Osteoblast (primary cell): ENCODE measurements at regions not wholly inside any gene's neighbourhood (a gene's known extent, or its start where the extent isn't known, plus 50 kb on each side); places are given as distances from the start of the nearest gene placed in this dataset.
A peak's percentile ranks its signal among the peaks of the same experiment; 100 is the strongest.

ENCODE experiments used
- DNase-seq: peaks from one replicate; pipeline ENCODE4 v3.0.0; 2011; ENCODE audit warnings: low spot score, mixed read lengths; ENCODE audit not compliant: insufficient read length; ENCODE audit errors: missing footprints
- H2AFZ ChIP-seq: 2 replicates; pipeline ENCODE4 v1.6.0; 2011; ENCODE audit warnings: mild to moderate bottlenecking, low read length
- H3K27ac ChIP-seq: 2 replicates; pipeline ENCODE4 v1.5.1; 2011; ENCODE audit warnings: mild to moderate bottlenecking, low read depth, low read length, moderate library complexity
- H3K27me3 ChIP-seq: 2 replicates; pipeline ENCODE4 v1.6.0; 2012; ENCODE audit warnings: mild to moderate bottlenecking, control low read depth, inconsistent platforms, low read length, moderate library complexity; ENCODE audit not compliant: insufficient read depth
- H3K36me3 ChIP-seq: 2 replicates; pipeline ENCODE4 v1.5.1; 2011; ENCODE audit warnings: mild to moderate bottlenecking, low read length, control low read depth, moderate library complexity; ENCODE audit not compliant: insufficient read depth
- H3K4me1 ChIP-seq: 2 replicates; pipeline ENCODE4 v1.5.1; 2011; ENCODE audit warnings: mild to moderate bottlenecking, low read length, control low read depth, moderate library complexity; ENCODE audit not compliant: insufficient read depth
- H3K4me2 ChIP-seq: 2 replicates; pipeline ENCODE4 v1.6.0; 2011; ENCODE audit warnings: mild to moderate bottlenecking, low read length; ENCODE audit not compliant: insufficient read depth
- H3K4me3 ChIP-seq: fragments of 200-600 bp; sonication (generic); 3 replicates; pipeline ENCODE4 v1.5.1; 2012; ENCODE audit warnings: mild to moderate bottlenecking, low read length, inconsistent platforms; ENCODE audit not compliant: insufficient read depth
- H3K79me2 ChIP-seq: 2 replicates; pipeline ENCODE4 v1.6.0; 2012; ENCODE audit warnings: mild to moderate bottlenecking, low read length, control low read depth, inconsistent platforms; ENCODE audit not compliant: insufficient read depth
- H3K9me3 ChIP-seq: 2 replicates; pipeline ENCODE4 v1.5.1; 2011; ENCODE audit warnings: low read depth, low read length, control low read depth
- H4K20me1 ChIP-seq: 2 replicates; pipeline ENCODE4 v1.6.0; 2012; ENCODE audit warnings: mild to moderate bottlenecking, low read length, control low read depth; ENCODE audit not compliant: insufficient read depth
- TF ChIP-seq, protein P1 (sequence below): IDR thresholded peaks from 2 replicates; pipeline ENCODE4 v1.5.1; 2011; ENCODE audit warnings: mild to moderate bottlenecking, low read depth, low read length, moderate library complexity; ENCODE audit errors: extremely low read depth

DNA sequence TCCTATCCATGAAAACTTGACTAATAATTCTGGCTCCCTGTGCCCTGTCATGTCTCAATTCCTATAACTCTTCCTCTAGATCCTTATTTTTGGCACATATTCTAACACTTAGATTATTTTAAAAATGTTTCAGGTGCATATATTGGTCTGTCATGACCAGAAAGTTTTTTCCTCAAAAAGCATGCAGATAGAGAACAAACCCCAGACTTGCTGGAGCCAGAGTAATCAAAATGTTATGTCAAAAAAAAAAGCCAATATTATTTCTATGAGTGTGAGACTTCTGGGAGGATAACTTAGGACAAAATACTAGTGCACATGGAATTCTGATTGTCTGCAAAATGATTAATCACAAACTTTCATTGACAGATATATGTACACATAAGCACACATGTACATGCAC is 135.1 kb upstream of the MROH9 start:
- Histone ChIP-seq H3K36me3 (no peaks in the 10 kb centered on the region), H3K4me1 (peaks cover 24% of the 10 kb centered on the region), H3K4me2 (no peak overlapping the region), H3K9me3 (no peaks in the 10 kb centered on the region), H3K4me3 (no peak overlapping the region), H3K79me2 (no peaks in the 10 kb centered on the region), H4K20me1 (no peaks in the 10 kb centered on the region), H2AFZ (no peak overlapping the region), H3K27me3 (no peaks in the 10 kb centered on the region), H3K27ac (peak overlapping the region; percentile 4)
- DNase-seq, result peak; percentile 23
- TF ChIP-seq, protein P1, sequence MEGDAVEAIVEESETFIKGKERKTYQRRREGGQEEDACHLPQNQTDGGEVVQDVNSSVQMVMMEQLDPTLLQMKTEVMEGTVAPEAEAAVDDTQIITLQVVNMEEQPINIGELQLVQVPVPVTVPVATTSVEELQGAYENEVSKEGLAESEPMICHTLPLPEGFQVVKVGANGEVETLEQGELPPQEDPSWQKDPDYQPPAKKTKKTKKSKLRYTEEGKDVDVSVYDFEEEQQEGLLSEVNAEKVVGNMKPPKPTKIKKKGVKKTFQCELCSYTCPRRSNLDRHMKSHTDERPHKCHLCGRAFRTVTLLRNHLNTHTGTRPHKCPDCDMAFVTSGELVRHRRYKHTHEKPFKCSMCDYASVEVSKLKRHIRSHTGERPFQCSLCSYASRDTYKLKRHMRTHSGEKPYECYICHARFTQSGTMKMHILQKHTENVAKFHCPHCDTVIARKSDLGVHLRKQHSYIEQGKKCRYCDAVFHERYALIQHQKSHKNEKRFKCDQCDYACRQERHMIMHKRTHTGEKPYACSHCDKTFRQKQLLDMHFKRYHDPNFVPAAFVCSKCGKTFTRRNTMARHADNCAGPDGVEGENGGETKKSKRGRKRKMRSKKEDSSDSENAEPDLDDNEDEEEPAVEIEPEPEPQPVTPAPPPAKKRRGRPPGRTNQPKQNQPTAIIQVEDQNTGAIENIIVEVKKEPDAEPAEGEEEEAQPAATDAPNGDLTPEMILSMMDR, result no peak

DNA sequence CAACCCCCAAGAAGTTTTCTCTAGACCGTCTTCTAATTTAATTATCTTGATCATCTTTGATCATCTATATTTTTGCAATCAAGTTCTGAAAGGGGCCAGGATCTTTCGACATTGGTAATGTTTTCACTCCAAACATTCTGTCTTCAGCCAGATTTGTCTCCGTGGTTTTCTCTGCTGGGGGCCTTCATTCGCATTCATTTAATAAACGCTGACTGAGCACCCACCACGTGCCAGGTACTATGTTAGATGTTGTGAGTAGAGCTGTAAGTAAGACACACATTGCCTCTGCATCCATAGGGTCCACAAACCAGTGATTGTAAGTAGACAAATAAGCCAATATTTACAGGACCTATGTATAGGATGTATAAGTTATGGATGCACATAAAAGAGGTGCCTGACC is 134.5 kb upstream of the MROH9 start:
- H2AFZ ChIP-seq, result no peak overlapping the region
- DNase-seq, result no peak
- no peaks in the 10 kb centered on the region for H4K20me1 ChIP-seq
- no peak overlapping the region for H3K4me2 ChIP-seq
- peaks cover 29% of the 10 kb centered on the region for H3K4me1 ChIP-seq
- H3K36me3 ChIP-seq, result no peaks in the 10 kb centered on the region
- no peaks in the 10 kb centered on the region for H3K79me2 ChIP-seq
- TF ChIP-seq, protein P1, result no peak
- no peaks in the 10 kb centered on the region for H3K9me3 ChIP-seq
- no peaks in the 10 kb centered on the region for H3K27me3 ChIP-seq
- H3K4me3 ChIP-seq, result no peak overlapping the region
- no peak overlapping the region for H3K27ac ChIP-seq

DNA sequence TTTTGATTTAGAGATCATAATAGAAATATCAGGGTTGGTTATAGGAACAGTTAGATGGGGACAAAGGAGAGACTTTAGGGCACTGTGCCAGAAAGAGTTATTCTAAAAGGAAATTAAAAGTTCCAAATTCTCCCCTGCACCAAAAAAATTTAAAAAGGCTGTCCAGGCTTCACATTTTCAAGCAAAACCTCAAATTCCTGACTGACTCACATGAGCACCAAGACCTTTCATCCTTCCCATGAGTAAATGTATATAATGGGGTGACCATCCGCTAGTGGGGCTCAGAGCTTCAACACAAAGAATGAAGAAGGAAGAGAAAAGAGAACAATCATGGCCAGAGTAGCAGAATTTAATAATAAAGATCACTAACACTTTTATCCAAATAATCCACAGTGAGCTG is 131.6 kb upstream of the MROH9 start:
- H3K79me2 ChIP-seq, result no peaks in the 10 kb centered on the region
- H3K9me3 ChIP-seq, result no peaks in the 10 kb centered on the region
- no peak for DNase-seq
- peaks cover 58% of the 10 kb centered on the region for H3K4me1 ChIP-seq
- no peak overlapping the region for H3K4me2 ChIP-seq
- no peak overlapping the region for H3K27ac ChIP-seq
- no peaks in the 10 kb centered on the region for H4K20me1 ChIP-seq
- no peaks in the 10 kb centered on the region for H3K36me3 ChIP-seq
- no peak overlapping the region for H2AFZ ChIP-seq
- no peak overlapping the region for H3K4me3 ChIP-seq
- no peaks in the 10 kb centered on the region for H3K27me3 ChIP-seq
- TF ChIP-seq, protein P1, result no peak

DNA sequence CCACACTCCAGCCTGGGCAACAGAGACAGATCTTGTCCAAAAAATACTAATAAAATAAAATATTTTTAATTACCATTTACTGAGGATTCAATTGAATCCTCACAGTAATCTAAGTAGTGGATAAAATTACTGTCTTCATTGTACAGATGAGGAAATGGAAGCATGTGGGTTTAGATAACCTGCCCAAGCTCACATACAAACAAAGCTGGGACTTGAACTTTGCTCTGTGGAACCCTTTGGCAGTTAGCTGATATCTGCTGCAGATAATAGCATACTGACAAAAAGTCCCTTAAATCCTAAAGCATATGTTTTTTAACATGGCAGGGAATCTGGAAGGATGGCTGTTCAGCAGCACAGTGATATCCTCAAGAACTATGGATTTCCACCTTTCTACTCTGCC is 130.9 kb upstream of the MROH9 start:
- Histone ChIP-seq H3K4me3 (no peak overlapping the region), H3K4me1 (peaks cover 59% of the 10 kb centered on the region), H4K20me1 (no peaks in the 10 kb centered on the region), H3K27me3 (no peaks in the 10 kb centered on the region), H3K4me2 (no peak overlapping the region), H2AFZ (no peak overlapping the region), H3K27ac (no peak overlapping the region), H3K36me3 (no peaks in the 10 kb centered on the region), H3K79me2 (no peaks in the 10 kb centered on the region), H3K9me3 (no peaks in the 10 kb centered on the region)
- DNase-seq, result no peak
- TF ChIP-seq, protein P1, result no peak
